MM.1S (cell line): ENCODE measurements at regions not wholly inside any gene's neighbourhood (a gene's known extent, or its start where the extent isn't known, plus 50 kb on each side); places are given as distances from the start of the nearest gene placed in this dataset.

Experiments
- DNase-seq: peaks from one replicate; pipeline ENCODE4 v3.0.0-alpha.2; 2015
- H2AFZ ChIP-seq: fragments of 300-600 bp; sonication (generic); 2 replicates; pipeline ENCODE4 v1.6.0; 2016; ENCODE audit warnings: antibody characterized with exemption, low read length
- H3F3A ChIP-seq: fragments of 300-600 bp; sonication (generic); 2 replicates; pipeline ENCODE4 v1.6.1; 2016; ENCODE audit warnings: mild to moderate bottlenecking, antibody characterized with exemption, low read length, moderate library complexity, mixed read lengths; ENCODE audit not compliant: insufficient read depth
- H3K27ac ChIP-seq: fragments of 300-600 bp; sonication (generic); 2 replicates; pipeline ENCODE4 v1.5.1; 2016; ENCODE audit warnings: mild to moderate bottlenecking, low read length
- H3K27me3 ChIP-seq: fragments of 300-600 bp; sonication (generic); replicated peaks from 2 replicates; pipeline ENCODE4 v1.6.0; 2016; ENCODE audit warnings: low read length; ENCODE audit not compliant: insufficient read depth
- H3K36me3 ChIP-seq: fragments of 300-600 bp; sonication (generic); replicated peaks from 2 replicates; pipeline ENCODE4 v1.6.1; 2016; ENCODE audit warnings: mild to moderate bottlenecking, low read length, mixed read lengths; ENCODE audit not compliant: insufficient read depth
- H3K4me1 ChIP-seq: fragments of 300-600 bp; sonication (generic); 2 replicates; pipeline ENCODE4 v1.6.1; 2016; ENCODE audit warnings: low read length, mixed read lengths
- H3K4me2 ChIP-seq: fragments of 300-600 bp; sonication (generic); 2 replicates; pipeline ENCODE4 v1.6.0; 2016; ENCODE audit warnings: low read depth, low read length
- H3K4me3 ChIP-seq: fragments of 300-600 bp; sonication (generic); 2 replicates; pipeline ENCODE4 v1.5.1; 2016; ENCODE audit warnings: low read length, mixed read lengths
- H3K79me2 ChIP-seq: fragments of 300-600 bp; sonication (generic); 2 replicates; pipeline ENCODE4 v1.6.1; 2016; ENCODE audit warnings: mixed run types, low read length, mixed read lengths
- H3K9ac ChIP-seq: fragments of 300-600 bp; sonication (generic); 2 replicates; pipeline ENCODE4 v1.6.1; 2016; ENCODE audit warnings: low read length, mixed read lengths
- H3K9me2 ChIP-seq: fragments of 300-600 bp; sonication (generic); replicated peaks from 2 replicates; pipeline ENCODE4 v1.6.1; 2016; ENCODE audit warnings: mild to moderate bottlenecking, low read length, mixed read lengths; ENCODE audit not compliant: insufficient read depth
- H3K9me3 ChIP-seq: fragments of 300-600 bp; sonication (generic); replicated peaks from 2 replicates; pipeline ENCODE4 v1.6.1; 2016; ENCODE audit warnings: mild to moderate bottlenecking, low read length, mixed read lengths; ENCODE audit not compliant: insufficient read depth
- H4K20me1 ChIP-seq: fragments of 300-600 bp; sonication (generic); 2 replicates; pipeline ENCODE4 v1.6.1; 2016; ENCODE audit warnings: mild to moderate bottlenecking, low read length, moderate library complexity, mixed read lengths; ENCODE audit not compliant: insufficient read depth
- CTCF ChIP-seq: fragments of 300-600 bp; sonication (generic); IDR thresholded peaks from 2 replicates; pipeline ENCODE4 v1.5.1; 2016; ENCODE audit warnings: antibody characterized with exemption, low read length, mixed read lengths
- EZH2 ChIP-seq: fragments of 300-600 bp; sonication (generic); optimal IDR thresholded peaks from 2 replicates; pipeline ENCODE3; 2017; ENCODE audit warnings: low read depth, mild to moderate bottlenecking, antibody characterized with exemption, low read length, mixed read lengths
- EZH2phosphoT487 ChIP-seq: fragments of 300-600 bp; sonication (generic); IDR thresholded peaks from 2 replicates; pipeline ENCODE4 v1.6.1; 2018; ENCODE audit warnings: antibody characterized with exemption, low read length

- H3K9me3 ChIP-seq, result no peaks in the 10 kb centered on the region
- H3K79me2 ChIP-seq, result no peaks in the 10 kb centered on the region
- H3K4me1 ChIP-seq, result 0 out of 2 replicates have a peak, but pooled peaks cover 6% of the 10 kb centered on the region
- no peak overlapping the region for H3K4me3 ChIP-seq
- DNase-seq, result no peak
- no peak overlapping the region for H3K27ac ChIP-seq
- H3K9me2 ChIP-seq, result no peaks in the 10 kb centered on the region
- no peaks in the 10 kb centered on the region for H3F3A ChIP-seq
- TF ChIP-seq CTCF, result no peak
- TF ChIP-seq EZH2phosphoT487, result no peak
- TF ChIP-seq EZH2, result no peak
- H3K27me3 ChIP-seq, result no peaks in the 10 kb centered on the region
- no peaks in the 10 kb centered on the region for H4K20me1 ChIP-seq
- H3K36me3 ChIP-seq, result no peaks in the 10 kb centered on the region
- no peak overlapping the region for H2AFZ ChIP-seq
- H3K9ac ChIP-seq, result no peak overlapping the region
- H3K4me2 ChIP-seq, result no peak overlapping the region
These were observed 214.6 kb downstream of the SREK1 start for GRCh38 chr5:66358741-66359140.

GRCh38 chr5:66361070-66361469, 217.0 kb downstream of the SREK1 start:
- Histone ChIP-seq H2AFZ (no peak overlapping the region), H3K27me3 (no peaks in the 10 kb centered on the region), H3K9me2 (no peaks in the 10 kb centered on the region), H4K20me1 (no peaks in the 10 kb centered on the region), H3K36me3 (no peaks in the 10 kb centered on the region), H3K79me2 (no peaks in the 10 kb centered on the region), H3F3A (no peaks in the 10 kb centered on the region), H3K4me1 (no peaks in the 10 kb centered on the region), H3K4me3 (no peak overlapping the region), H3K9me3 (no peaks in the 10 kb centered on the region), H3K9ac (no peak overlapping the region), H3K27ac (no peak overlapping the region), H3K4me2 (no peak overlapping the region)
- no peak for DNase-seq
- TF ChIP-seq EZH2 (no peak), EZH2phosphoT487 (no peak), CTCF (no peak)

- H3K4me1 ChIP-seq, result no peaks in the 10 kb centered on the region
- H3K36me3 ChIP-seq, result no peaks in the 10 kb centered on the region
- H4K20me1 ChIP-seq, result no peaks in the 10 kb centered on the region
- no peaks in the 10 kb centered on the region for H3K79me2 ChIP-seq
- H3K27ac ChIP-seq, result no peak overlapping the region
- H3K9ac ChIP-seq, result no peak overlapping the region
- H3K27me3 ChIP-seq, result no peaks in the 10 kb centered on the region
- no peak overlapping the region for H3K4me2 ChIP-seq
- no peaks in the 10 kb centered on the region for H3K9me3 ChIP-seq
- H3F3A ChIP-seq, result no peaks in the 10 kb centered on the region
- no peak overlapping the region for H3K4me3 ChIP-seq
- no peak overlapping the region for H2AFZ ChIP-seq
- no peaks in the 10 kb centered on the region for H3K9me2 ChIP-seq
- TF ChIP-seq EZH2phosphoT487, result no peak
- no peak for TF ChIP-seq EZH2
- no peak for TF ChIP-seq CTCF
- DNase-seq, result no peak
These were observed 217.9 kb downstream of the SREK1 start for GRCh38 chr5:66362046-66362445.
